ENCODE measurements at regions not wholly inside any gene's neighbourhood (a gene's known extent, or its start where the extent isn't known, plus 50 kb on each side); places are given as distances from the start of the nearest gene placed in this dataset.

- DNase-seq (ENCODE audit: low read depth): no peak
- no peak overlapping the region for H3K4me3 ChIP-seq (ENCODE audit: low read depth, low read length)
- TF ChIP-seq CTCF (IDR thresholded peaks at IDR 0.05; ENCODE audit: low read depth, low read length) (no peak), POLR2A (IDR thresholded peaks at IDR 0.05; ENCODE audit: extremely low read depth, insufficient read length) (no peak), MYC (IDR thresholded peaks at IDR 0.05; ENCODE audit: low read depth, low read length) (no peak)
- TF ChIP-seq, protein P1, sequence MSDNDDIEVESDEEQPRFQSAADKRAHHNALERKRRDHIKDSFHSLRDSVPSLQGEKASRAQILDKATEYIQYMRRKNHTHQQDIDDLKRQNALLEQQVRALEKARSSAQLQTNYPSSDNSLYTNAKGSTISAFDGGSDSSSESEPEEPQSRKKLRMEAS (IDR thresholded peaks at IDR 0.05; ENCODE audit: low read depth, low read length): no peak
Observed at GRCh38 chr20:17870086-17870740, 98.4 kb downstream of the SNX5 start.

DNA sequence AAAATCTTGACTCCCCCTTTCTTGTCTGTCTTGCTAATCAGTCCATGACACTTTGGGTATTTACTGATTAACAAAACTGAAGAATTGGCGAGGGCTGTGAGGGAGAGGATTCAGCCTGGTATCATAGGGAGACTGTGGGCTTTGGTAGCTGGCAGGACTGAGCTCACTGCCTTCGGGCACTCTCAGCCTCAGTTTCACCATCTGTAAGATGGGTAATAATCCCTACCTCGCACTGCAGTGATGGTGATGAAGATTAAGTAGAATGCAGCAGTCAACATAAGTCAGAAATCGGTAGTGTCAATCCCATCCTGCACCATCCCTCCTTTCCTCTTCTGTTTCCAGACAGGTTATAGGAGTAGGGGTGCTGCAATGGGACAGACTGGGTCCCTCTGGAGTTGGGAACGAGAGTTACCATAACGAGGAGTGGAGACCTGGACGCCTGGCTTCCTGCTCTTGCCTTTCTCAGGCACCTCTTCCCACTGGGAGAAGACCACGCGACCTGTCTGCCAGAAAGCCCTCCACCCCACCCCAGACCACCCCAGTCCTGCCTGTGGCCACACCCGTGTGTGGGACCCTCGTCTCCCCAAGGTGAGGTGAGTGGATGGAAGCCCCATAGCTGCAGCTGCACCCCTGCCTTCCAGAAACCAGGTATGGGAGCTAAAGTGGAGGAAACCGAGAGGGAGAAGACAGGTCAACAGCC is 99.1 kb downstream of the SNX5 start:
- no peak for TF ChIP-seq CTCF (IDR thresholded peaks at IDR 0.05; ENCODE audit: low read depth, low read length)
- TF ChIP-seq, protein P1 (IDR thresholded peaks at IDR 0.05; ENCODE audit: low read depth, low read length): no peak
- no peak for TF ChIP-seq MYC (IDR thresholded peaks at IDR 0.05; ENCODE audit: low read depth, low read length)
- TF ChIP-seq POLR2A (IDR thresholded peaks at IDR 0.05; ENCODE audit: extremely low read depth, insufficient read length): no peak
- H3K4me3 ChIP-seq (ENCODE audit: low read depth, low read length): no peak overlapping the region
- no peak for DNase-seq (ENCODE audit: low read depth)

GRCh38 chr20:17868700-17869231 is 99.8 kb downstream of the SNX5 start:
- no peak for DNase-seq (ENCODE audit: low read depth)
- TF ChIP-seq, protein P1 (IDR thresholded peaks at IDR 0.05; ENCODE audit: low read depth, low read length): no peak
- TF ChIP-seq POLR2A (IDR thresholded peaks at IDR 0.05; ENCODE audit: extremely low read depth, insufficient read length) (no peak), MYC (IDR thresholded peaks at IDR 0.05; ENCODE audit: low read depth, low read length) (no peak), CTCF (IDR thresholded peaks at IDR 0.05; ENCODE audit: low read depth, low read length) (no peak)

GRCh38 chr20:17868151-17868550 is 100.4 kb downstream of the SNX5 start:
- DNase-seq (ENCODE audit: low read depth): no peak
- no peak overlapping the region for H3K4me3 ChIP-seq (ENCODE audit: low read depth, low read length)
- TF ChIP-seq, protein P1 (IDR thresholded peaks at IDR 0.05; ENCODE audit: low read depth, low read length): no peak
- no peak for TF ChIP-seq POLR2A (IDR thresholded peaks at IDR 0.05; ENCODE audit: extremely low read depth, insufficient read length)
- no peak for TF ChIP-seq MYC (IDR thresholded peaks at IDR 0.05; ENCODE audit: low read depth, low read length)

More at GRCh38 chr20:17868700-17869231, 99.8 kb downstream of the SNX5 start:
- no peak overlapping the region for H3K4me3 ChIP-seq (ENCODE audit: low read depth, low read length)

DNA sequence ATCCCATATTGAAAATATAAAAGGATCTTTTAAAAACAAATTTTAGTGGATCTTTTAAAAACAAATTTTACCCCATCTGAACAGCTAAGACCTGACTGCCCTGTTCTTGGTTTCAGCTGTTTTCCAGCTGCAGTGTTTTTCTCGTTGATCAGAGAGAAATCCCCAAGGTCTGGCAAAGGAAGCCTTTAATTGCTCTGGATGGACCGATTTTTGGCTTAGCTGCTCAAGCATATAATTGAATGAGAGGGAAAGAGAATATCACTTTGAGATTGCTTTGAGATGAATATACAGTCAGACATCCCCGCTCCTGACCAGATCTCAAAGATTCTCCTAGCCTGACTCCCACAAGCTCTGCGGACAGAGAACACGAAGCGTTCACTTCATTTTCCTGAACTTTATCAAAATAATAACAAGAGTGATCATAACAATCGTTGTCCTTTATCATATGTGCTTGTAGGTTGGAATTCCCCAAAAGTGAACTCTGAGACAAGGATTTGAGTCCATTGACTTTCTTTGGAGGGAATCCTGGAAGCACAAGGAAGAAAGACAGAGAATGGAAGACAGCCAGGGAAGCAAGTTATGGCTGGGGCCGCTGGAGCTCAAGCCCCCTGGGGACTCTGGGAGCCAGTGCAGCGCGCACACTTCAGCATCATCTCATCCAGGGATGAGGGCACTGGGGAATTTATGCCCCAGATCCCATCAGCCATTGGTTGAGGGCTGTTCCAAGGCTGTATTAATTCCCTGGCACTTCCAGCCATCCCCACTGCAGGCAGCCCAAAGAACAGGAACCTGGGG is 101.3 kb downstream of the SNX5 start:
- TF ChIP-seq, protein P1 (IDR thresholded peaks at IDR 0.05; ENCODE audit: low read depth, low read length): no peak
- TF ChIP-seq MYC (IDR thresholded peaks at IDR 0.05; ENCODE audit: low read depth, low read length) (no peak), POLR2A (IDR thresholded peaks at IDR 0.05; ENCODE audit: extremely low read depth, insufficient read length) (no peak), CTCF (IDR thresholded peaks at IDR 0.05; ENCODE audit: low read depth, low read length) (no peak)
- DNase-seq (ENCODE audit: low read depth): no peak
- no peak overlapping the region for H3K4me3 ChIP-seq (ENCODE audit: low read depth, low read length)
